Liver (tissue), 8 donors: ENCODE measurements at regions not wholly inside any gene's neighbourhood (a gene's known extent, or its start where the extent isn't known, plus 50 kb on each side); places are given as distances from the start of the nearest gene placed in this dataset.

Experiments
- DNase-seq: peaks from one replicate; pipeline ENCODE4 v3.0.0-alpha.2; 2017; ENCODE audit warnings: low spot score
- H3K27ac ChIP-seq, 2 donors: one replicate each; pipeline ENCODE4 v1.7.0; 2013; ENCODE audit warnings: inconsistent platforms in 2 of 2, low read length in 2 of 2, control low read depth in 1 of 2, low read depth in 1 of 2, mild to moderate bottlenecking in 1 of 2
- H3K27me3 ChIP-seq, 4 donors: one replicate each; pipeline versions ENCODE4 v1.6.1 to v1.7.0; 2013; ENCODE audit warnings: low read length in 3 of 4, inconsistent platforms in 1 of 4, mild to moderate bottlenecking in 1 of 4, moderate library complexity in 1 of 4; ENCODE audit not compliant: control insufficient read depth in 4 of 4, insufficient read depth in 4 of 4
- H3K36me3 ChIP-seq, 4 donors: one replicate each; pipeline versions ENCODE4 v1.6.1 to v1.7.0; 2013; ENCODE audit warnings: low read length in 3 of 4, mild to moderate bottlenecking in 3 of 4, low read depth in 1 of 4, moderate library complexity in 1 of 4; ENCODE audit not compliant: control insufficient read depth in 4 of 4, insufficient read depth in 3 of 4
- H3K4me1 ChIP-seq, 4 donors: one replicate each; pipeline versions ENCODE4 v1.6.1 to v1.7.0; 2013; ENCODE audit warnings: low read length in 3 of 4, mild to moderate bottlenecking in 3 of 4, moderate library complexity in 1 of 4; ENCODE audit not compliant: control insufficient read depth in 4 of 4, insufficient read depth in 4 of 4
- H3K4me3 ChIP-seq, 3 donors: one replicate each; pipeline versions ENCODE4 v1.6.1 to v1.7.0; 2013; ENCODE audit warnings: low read length in 3 of 3, control low read depth in 1 of 3, low read depth in 1 of 3, mild to moderate bottlenecking in 1 of 3
- H3K9ac ChIP-seq, 2 donors: one replicate each; pipeline ENCODE4 v1.7.0; 2013; ENCODE audit warnings: low read length in 2 of 2, mild to moderate bottlenecking in 2 of 2, moderate library complexity in 2 of 2, control low read depth in 1 of 2, low read depth in 1 of 2
- H3K9me3 ChIP-seq, 4 donors: one replicate each; pipeline versions ENCODE4 v1.6.1 to v1.7.0; 2013; ENCODE audit warnings: low read length in 3 of 4; ENCODE audit not compliant: control insufficient read depth in 4 of 4
- CTCF ChIP-seq: fragments of 150-350 bp; IDR thresholded peaks from 2 replicates; pipeline ENCODE4 v1.5.1; 2017; ENCODE audit warnings: improper control_type of control experiment, low read depth, low read length; ENCODE audit not compliant: missing input control
- EGR1 ChIP-seq, 2 donors: IDR thresholded peaks; 2 replicates each; pipeline ENCODE4 v1.6.1; 2016 to 2018; ENCODE audit warnings: antibody characterized with exemption in 2 of 2, low read depth in 2 of 2
- FOXA1 ChIP-seq: IDR thresholded peaks from 2 replicates; pipeline ENCODE4 v1.6.1; 2016; ENCODE audit warnings: antibody characterized with exemption
- FOXA2 ChIP-seq: IDR thresholded peaks from 2 replicates; pipeline ENCODE4 v1.6.1; 2016; ENCODE audit warnings: antibody characterized with exemption
- GABPA ChIP-seq, 2 donors: IDR thresholded peaks in 1 of 2; conservative IDR thresholded peaks in 1 of 2; 2 replicates each; pipeline ENCODE4 v1.6.1; 2016; ENCODE audit warnings: antibody characterized with exemption in 2 of 2, mild to moderate bottlenecking in 1 of 2, moderate library complexity in 1 of 2
- HNF4A ChIP-seq, 2 donors: conservative IDR thresholded peaks; 2 replicates each; pipeline ENCODE4 v1.6.1; 2016; ENCODE audit warnings: antibody characterized with exemption in 2 of 2, mild to moderate bottlenecking in 2 of 2
- HNF4G ChIP-seq: IDR thresholded peaks from 2 replicates; pipeline ENCODE4 v1.6.1; 2016; ENCODE audit warnings: antibody characterized with exemption
- JUND ChIP-seq, 2 donors: IDR thresholded peaks; 2 replicates each; pipeline ENCODE4 v1.6.1; 2016; ENCODE audit warnings: antibody characterized with exemption in 2 of 2
- NR2F2 ChIP-seq: IDR thresholded peaks from 2 replicates; pipeline ENCODE4 v1.6.1; 2016; ENCODE audit warnings: antibody characterized with exemption
- RAD21 ChIP-seq, 2 donors: IDR thresholded peaks; 2 replicates each; pipeline ENCODE4 v1.6.1; 2016; ENCODE audit warnings: antibody characterized with exemption in 2 of 2, mild to moderate bottlenecking in 2 of 2
- RXRA ChIP-seq, 2 donors: IDR thresholded peaks; 2 replicates each; pipeline ENCODE4 v1.6.1; 2017 to 2018; ENCODE audit warnings: antibody characterized with exemption in 2 of 2, mild to moderate bottlenecking in 1 of 2
- SP1 ChIP-seq: IDR thresholded peaks from 2 replicates; pipeline ENCODE4 v1.6.1; 2018; ENCODE audit warnings: antibody characterized with exemption, mild to moderate bottlenecking
- TAF1 ChIP-seq: conservative IDR thresholded peaks from 2 replicates; pipeline ENCODE4 v1.6.1; 2016; ENCODE audit warnings: antibody characterized with exemption, mild to moderate bottlenecking
- YY1 ChIP-seq: IDR thresholded peaks from 2 replicates; pipeline ENCODE4 v1.6.1; 2016; ENCODE audit warnings: antibody characterized with exemption, mild to moderate bottlenecking
- ZBTB33 ChIP-seq: IDR thresholded peaks from 2 replicates; pipeline ENCODE4 v1.6.1; 2016; ENCODE audit warnings: antibody characterized with exemption
- WGBS: extraction: QIAGEN DNeasy Blood & Tissue Kit; methylation state at CpG from one replicate; pipeline ENCODE4 v1.1.7; 2013; 5-methylcytosine and 5-hydroxymethylcytosine counted together
- TF ChIP-seq, protein P1 (sequence below): IDR thresholded peaks from 2 replicates; pipeline ENCODE4 v1.6.1; 2016; ENCODE audit warnings: antibody characterized with exemption
- TF ChIP-seq, protein P2 (sequence below): IDR thresholded peaks from 2 replicates; pipeline ENCODE4 v1.6.1; 2016; ENCODE audit warnings: antibody characterized with exemption
- TF ChIP-seq, protein P3 (sequence below): IDR thresholded peaks from 2 replicates; pipeline ENCODE4 v1.6.1; 2016; ENCODE audit warnings: antibody characterized with exemption, mild to moderate bottlenecking
- donor health status: healthy.
- donor health status: healthy.
- donor health status: healthy.
- donor health status: healthy.
- donor health status: healthy.

DNA sequence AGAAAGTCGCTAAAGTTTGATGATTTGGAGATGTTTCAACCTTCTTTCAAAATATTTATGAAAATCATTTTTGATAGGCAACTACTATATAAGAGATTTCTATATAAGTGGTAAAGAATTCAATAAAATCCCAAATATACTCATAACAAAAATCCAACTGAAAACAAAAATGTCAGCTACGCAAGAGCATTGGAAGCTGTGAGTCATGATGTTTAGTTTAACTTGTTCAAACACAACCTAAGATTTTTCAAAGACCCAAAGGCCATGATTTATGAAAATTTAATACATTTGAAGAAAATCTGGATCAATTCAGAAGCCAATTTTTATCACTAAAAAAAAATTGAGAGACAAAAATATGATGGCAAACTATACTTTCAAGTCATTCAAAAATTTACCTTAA is 226.6 kb downstream of the MZT1 start:
- Histone ChIP-seq H3K9ac (no peak overlapping the region), H3K4me3 (no peak overlapping the region), H3K27ac (no peak overlapping the region), H3K9me3 (no peaks in the 10 kb centered on the region), H3K36me3 (no peaks in the 10 kb centered on the region), H3K4me1 (no peaks in the 10 kb centered on the region), H3K27me3 (no peaks in the 10 kb centered on the region)
- no peak for DNase-seq
- 91% methylated on average over 2 of the region's 2 CpGs for WGBS
- TF ChIP-seq, protein P1, sequence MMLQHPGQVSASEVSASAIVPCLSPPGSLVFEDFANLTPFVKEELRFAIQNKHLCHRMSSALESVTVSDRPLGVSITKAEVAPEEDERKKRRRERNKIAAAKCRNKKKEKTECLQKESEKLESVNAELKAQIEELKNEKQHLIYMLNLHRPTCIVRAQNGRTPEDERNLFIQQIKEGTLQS = no peak
- TF ChIP-seq SP1 (no peak), YY1 (no peak), FOXA2 (no peak), RAD21 (IDR thresholded peaks at IDR 0.05) (no peak), CTCF (no peak), JUND (IDR thresholded peaks at IDR 0.05) (no peak), TAF1 (no peak), FOXA1 (no peak), EGR1 (IDR thresholded peaks at IDR 0.05; ENCODE audit: low read depth in 2 of 2) (no peak), GABPA (IDR thresholded peaks at IDR 0.05 in 1 of 2, conservative IDR thresholded peaks at IDR 0.05 in 1 of 2) (no peak), RXRA (IDR thresholded peaks at IDR 0.05) (no peak), HNF4G (no peak), NR2F2 (no peak)
- TF ChIP-seq, protein P2, sequence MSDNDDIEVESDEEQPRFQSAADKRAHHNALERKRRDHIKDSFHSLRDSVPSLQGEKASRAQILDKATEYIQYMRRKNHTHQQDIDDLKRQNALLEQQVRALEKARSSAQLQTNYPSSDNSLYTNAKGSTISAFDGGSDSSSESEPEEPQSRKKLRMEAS = no peak
- TF ChIP-seq, protein P3, sequence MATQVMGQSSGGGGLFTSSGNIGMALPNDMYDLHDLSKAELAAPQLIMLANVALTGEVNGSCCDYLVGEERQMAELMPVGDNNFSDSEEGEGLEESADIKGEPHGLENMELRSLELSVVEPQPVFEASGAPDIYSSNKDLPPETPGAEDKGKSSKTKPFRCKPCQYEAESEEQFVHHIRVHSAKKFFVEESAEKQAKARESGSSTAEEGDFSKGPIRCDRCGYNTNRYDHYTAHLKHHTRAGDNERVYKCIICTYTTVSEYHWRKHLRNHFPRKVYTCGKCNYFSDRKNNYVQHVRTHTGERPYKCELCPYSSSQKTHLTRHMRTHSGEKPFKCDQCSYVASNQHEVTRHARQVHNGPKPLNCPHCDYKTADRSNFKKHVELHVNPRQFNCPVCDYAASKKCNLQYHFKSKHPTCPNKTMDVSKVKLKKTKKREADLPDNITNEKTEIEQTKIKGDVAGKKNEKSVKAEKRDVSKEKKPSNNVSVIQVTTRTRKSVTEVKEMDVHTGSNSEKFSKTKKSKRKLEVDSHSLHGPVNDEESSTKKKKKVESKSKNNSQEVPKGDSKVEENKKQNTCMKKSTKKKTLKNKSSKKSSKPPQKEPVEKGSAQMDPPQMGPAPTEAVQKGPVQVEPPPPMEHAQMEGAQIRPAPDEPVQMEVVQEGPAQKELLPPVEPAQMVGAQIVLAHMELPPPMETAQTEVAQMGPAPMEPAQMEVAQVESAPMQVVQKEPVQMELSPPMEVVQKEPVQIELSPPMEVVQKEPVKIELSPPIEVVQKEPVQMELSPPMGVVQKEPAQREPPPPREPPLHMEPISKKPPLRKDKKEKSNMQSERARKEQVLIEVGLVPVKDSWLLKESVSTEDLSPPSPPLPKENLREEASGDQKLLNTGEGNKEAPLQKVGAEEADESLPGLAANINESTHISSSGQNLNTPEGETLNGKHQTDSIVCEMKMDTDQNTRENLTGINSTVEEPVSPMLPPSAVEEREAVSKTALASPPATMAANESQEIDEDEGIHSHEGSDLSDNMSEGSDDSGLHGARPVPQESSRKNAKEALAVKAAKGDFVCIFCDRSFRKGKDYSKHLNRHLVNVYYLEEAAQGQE = no peak

DNA sequence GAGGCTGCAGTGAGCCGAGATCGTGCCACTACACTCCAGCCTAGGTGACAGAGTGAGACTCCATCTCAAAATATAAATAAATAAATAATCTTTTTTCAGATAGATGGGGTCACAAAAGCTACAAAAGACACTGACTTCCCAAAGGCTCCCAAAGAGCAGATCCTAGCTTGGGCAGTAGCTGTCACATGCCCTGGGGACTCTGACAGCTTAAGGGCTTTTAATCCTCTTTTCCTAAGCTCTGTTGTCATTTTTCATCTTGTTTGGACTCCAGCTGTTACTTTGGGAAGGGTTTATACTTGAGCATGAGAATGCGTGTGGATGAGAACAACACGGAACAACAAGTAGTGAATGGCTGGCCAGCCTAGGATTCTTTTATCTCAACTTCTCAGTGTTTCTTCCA is 231.7 kb downstream of the MZT1 start:
- DNase-seq = no peak
- H3K9me3 ChIP-seq = no peaks in the 10 kb centered on the region
- TF ChIP-seq NR2F2 (no peak), GABPA (IDR thresholded peaks at IDR 0.05 in 1 of 2, conservative IDR thresholded peaks at IDR 0.05 in 1 of 2) (no peak), CTCF (no peak), EGR1 (IDR thresholded peaks at IDR 0.05; ENCODE audit: low read depth in 2 of 2) (no peak), TAF1 (no peak), SP1 (no peak), RXRA (IDR thresholded peaks at IDR 0.05) (no peak), JUND (IDR thresholded peaks at IDR 0.05) (no peak), HNF4A (conservative IDR thresholded peaks at IDR 0.05) (no peak), FOXA2 (no peak), HNF4G (no peak), YY1 (no peak), ZBTB33 (no peak)
- TF ChIP-seq, protein P2 = no peak
- TF ChIP-seq, protein P3 = no peak

More for the DNA sequence above, 231.7 kb downstream of the MZT1 start:
- H3K9ac ChIP-seq = no peak overlapping the region
- no peaks in the 10 kb centered on the region for H3K4me1 ChIP-seq
- no peaks in the 10 kb centered on the region for H3K36me3 ChIP-seq
- 89% methylated on average over 4 of the region's 4 CpGs for WGBS
- H3K27me3 ChIP-seq = no peaks in the 10 kb centered on the region
- H3K4me3 ChIP-seq = no peak overlapping the region
- no peak overlapping the region for H3K27ac ChIP-seq
